ENCODE measurements at regions not wholly inside any gene's neighbourhood (a gene's known extent, or its start where the extent isn't known, plus 50 kb on each side); places are given as distances from the start of the nearest gene placed in this dataset.

GRCh38 chr12:75650595-75651341, 139.4 kb upstream of the KRR1 start:
- no peak for TF ChIP-seq CTCF (conservative IDR thresholded peaks at IDR 0.05; ENCODE audit: low read depth in 2 of 2)
- no peak for TF ChIP-seq EZH2 (IDR thresholded peaks at IDR 0.05; ENCODE audit: low read depth, unreplicated experiment)
- TF ChIP-seq, protein P1, sequence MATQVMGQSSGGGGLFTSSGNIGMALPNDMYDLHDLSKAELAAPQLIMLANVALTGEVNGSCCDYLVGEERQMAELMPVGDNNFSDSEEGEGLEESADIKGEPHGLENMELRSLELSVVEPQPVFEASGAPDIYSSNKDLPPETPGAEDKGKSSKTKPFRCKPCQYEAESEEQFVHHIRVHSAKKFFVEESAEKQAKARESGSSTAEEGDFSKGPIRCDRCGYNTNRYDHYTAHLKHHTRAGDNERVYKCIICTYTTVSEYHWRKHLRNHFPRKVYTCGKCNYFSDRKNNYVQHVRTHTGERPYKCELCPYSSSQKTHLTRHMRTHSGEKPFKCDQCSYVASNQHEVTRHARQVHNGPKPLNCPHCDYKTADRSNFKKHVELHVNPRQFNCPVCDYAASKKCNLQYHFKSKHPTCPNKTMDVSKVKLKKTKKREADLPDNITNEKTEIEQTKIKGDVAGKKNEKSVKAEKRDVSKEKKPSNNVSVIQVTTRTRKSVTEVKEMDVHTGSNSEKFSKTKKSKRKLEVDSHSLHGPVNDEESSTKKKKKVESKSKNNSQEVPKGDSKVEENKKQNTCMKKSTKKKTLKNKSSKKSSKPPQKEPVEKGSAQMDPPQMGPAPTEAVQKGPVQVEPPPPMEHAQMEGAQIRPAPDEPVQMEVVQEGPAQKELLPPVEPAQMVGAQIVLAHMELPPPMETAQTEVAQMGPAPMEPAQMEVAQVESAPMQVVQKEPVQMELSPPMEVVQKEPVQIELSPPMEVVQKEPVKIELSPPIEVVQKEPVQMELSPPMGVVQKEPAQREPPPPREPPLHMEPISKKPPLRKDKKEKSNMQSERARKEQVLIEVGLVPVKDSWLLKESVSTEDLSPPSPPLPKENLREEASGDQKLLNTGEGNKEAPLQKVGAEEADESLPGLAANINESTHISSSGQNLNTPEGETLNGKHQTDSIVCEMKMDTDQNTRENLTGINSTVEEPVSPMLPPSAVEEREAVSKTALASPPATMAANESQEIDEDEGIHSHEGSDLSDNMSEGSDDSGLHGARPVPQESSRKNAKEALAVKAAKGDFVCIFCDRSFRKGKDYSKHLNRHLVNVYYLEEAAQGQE (IDR thresholded peaks at IDR 0.05; ENCODE audit: unreplicated experiment), result no peak
- no peak for TF ChIP-seq POLR2AphosphoS5 (IDR thresholded peaks at IDR 0.05; ENCODE audit: low read depth)
- TF ChIP-seq JUNB (IDR thresholded peaks at IDR 0.05; ENCODE audit: unreplicated experiment), result no peak
- no peak for TF ChIP-seq CREB1 (CRISPR knock-in tag; IDR thresholded peaks at IDR 0.05; ENCODE audit: low read depth)
- no peak for TF ChIP-seq EZH2phosphoT487 (IDR thresholded peaks at IDR 0.05; ENCODE audit: unreplicated experiment)
- TF ChIP-seq ZNF114 (CRISPR knock-in tag; IDR thresholded peaks at IDR 0.05), result no peak

All from GM23338 (cell line).